ENCODE measurements at regions not wholly inside any gene's neighbourhood (a gene's known extent, or its start where the extent isn't known, plus 50 kb on each side); places are given as distances from the start of the nearest gene placed in this dataset.

- Mint-ChIP-seq H3K4me1 (ENCODE audit: insufficient read depth, unreplicated experiment) (no peaks in the 10 kb centered on the region), H3K36me3 (ENCODE audit: insufficient read depth, unreplicated experiment) (no peaks in the 10 kb centered on the region), H3K9me3 (ENCODE audit: unreplicated experiment) (no peaks in the 10 kb centered on the region), H3K27ac (ENCODE audit: low read depth, unreplicated experiment) (no peak overlapping the region), H3K4me3 (ENCODE audit: unreplicated experiment) (no peak overlapping the region), H3K27me3 (ENCODE audit: insufficient read depth, unreplicated experiment) (no peaks in the 10 kb centered on the region)
- ChIA-PET CTCF (interaction anchor here (1.2 kb wide), 1 partner anchor 30 kb away, joined by 5 read pairs; no protein-coding TSS in a partner anchor), POLR2A (no interaction called here)
- DNase-seq (ENCODE audit: unreplicated experiment): no peak
- TF ChIP-seq, protein P1, sequence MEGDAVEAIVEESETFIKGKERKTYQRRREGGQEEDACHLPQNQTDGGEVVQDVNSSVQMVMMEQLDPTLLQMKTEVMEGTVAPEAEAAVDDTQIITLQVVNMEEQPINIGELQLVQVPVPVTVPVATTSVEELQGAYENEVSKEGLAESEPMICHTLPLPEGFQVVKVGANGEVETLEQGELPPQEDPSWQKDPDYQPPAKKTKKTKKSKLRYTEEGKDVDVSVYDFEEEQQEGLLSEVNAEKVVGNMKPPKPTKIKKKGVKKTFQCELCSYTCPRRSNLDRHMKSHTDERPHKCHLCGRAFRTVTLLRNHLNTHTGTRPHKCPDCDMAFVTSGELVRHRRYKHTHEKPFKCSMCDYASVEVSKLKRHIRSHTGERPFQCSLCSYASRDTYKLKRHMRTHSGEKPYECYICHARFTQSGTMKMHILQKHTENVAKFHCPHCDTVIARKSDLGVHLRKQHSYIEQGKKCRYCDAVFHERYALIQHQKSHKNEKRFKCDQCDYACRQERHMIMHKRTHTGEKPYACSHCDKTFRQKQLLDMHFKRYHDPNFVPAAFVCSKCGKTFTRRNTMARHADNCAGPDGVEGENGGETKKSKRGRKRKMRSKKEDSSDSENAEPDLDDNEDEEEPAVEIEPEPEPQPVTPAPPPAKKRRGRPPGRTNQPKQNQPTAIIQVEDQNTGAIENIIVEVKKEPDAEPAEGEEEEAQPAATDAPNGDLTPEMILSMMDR (IDR thresholded peaks at IDR 0.05; ENCODE audit: unreplicated experiment): no peak
- no TSS peak for BruUV-seq (replicated peaks)
- intact Hi-C loops (cut with micrococcal nuclease): no loop called here
Observed at GRCh38 chr17:68169840-68170239, 78.0 kb upstream of the AMZ2 start.

- intact Hi-C loops (cut with micrococcal nuclease): no loop called here
- no peaks in the 10 kb centered on the region for H3K4me1 Mint-ChIP-seq (ENCODE audit: insufficient read depth, unreplicated experiment)
- no peaks in the 10 kb centered on the region for H3K27me3 Mint-ChIP-seq (ENCODE audit: insufficient read depth, unreplicated experiment)
- TF ChIP-seq, protein P1 (IDR thresholded peaks at IDR 0.05; ENCODE audit: unreplicated experiment): no peak
- no TSS peak for BruUV-seq (replicated peaks)
- no peaks in the 10 kb centered on the region for H3K36me3 Mint-ChIP-seq (ENCODE audit: insufficient read depth, unreplicated experiment)
- no peak for DNase-seq (ENCODE audit: unreplicated experiment)
- H3K27ac Mint-ChIP-seq (ENCODE audit: low read depth, unreplicated experiment): no peak overlapping the region
- H3K4me3 Mint-ChIP-seq (ENCODE audit: unreplicated experiment): no peak overlapping the region
- no peaks in the 10 kb centered on the region for H3K9me3 Mint-ChIP-seq (ENCODE audit: unreplicated experiment)
- ChIA-PET POLR2A (no interaction called here), CTCF (interaction anchor here (0.7 to 1.2 kb wide), 3 partner anchors 18 to 151 kb away, joined by 3 to 5 read pairs (median 4); no protein-coding TSS in a partner anchor)
Observed at GRCh38 chr17:68170246-68170645, 77.6 kb upstream of the AMZ2 start.

GRCh38 chr17:68172461-68172954, 75.3 kb upstream of the AMZ2 start:
- no peak overlapping the region for H3K27ac Mint-ChIP-seq (ENCODE audit: low read depth, unreplicated experiment)
- CTCF ChIA-PET: interaction anchor here (0.6 to 3.3 kb wide), 29 partner anchors 9 to 1466 kb away, joined by 3 to 40 read pairs (median 4); partner anchors contain the start of gene WIPI1
- H3K4me1 Mint-ChIP-seq (ENCODE audit: insufficient read depth, unreplicated experiment): no peaks in the 10 kb centered on the region
- POLR2A ChIA-PET: interaction anchor here (0.6 to 0.7 kb wide), 2 partner anchors 10 to 273 kb away, joined by 3 to 4 read pairs; no protein-coding TSS in a partner anchor
- intact Hi-C loops (cut with micrococcal nuclease): loop anchor here (1.0 kb wide), 4 partner anchors 28 to 587 kb away; no protein-coding TSS in a partner anchor
- H3K9me3 Mint-ChIP-seq (ENCODE audit: unreplicated experiment): no peaks in the 10 kb centered on the region
- no peaks in the 10 kb centered on the region for H3K36me3 Mint-ChIP-seq (ENCODE audit: insufficient read depth, unreplicated experiment)
- peak; percentile 67 for DNase-seq (ENCODE audit: unreplicated experiment)
- H3K4me3 Mint-ChIP-seq (ENCODE audit: unreplicated experiment): no peak overlapping the region
- no TSS peak for BruUV-seq (replicated peaks)
- no peaks in the 10 kb centered on the region for H3K27me3 Mint-ChIP-seq (ENCODE audit: insufficient read depth, unreplicated experiment)
- TF ChIP-seq, protein P1 (IDR thresholded peaks at IDR 0.05; ENCODE audit: unreplicated experiment): peak; percentile 98

GRCh38 chr17:68175416-68175815, 72.4 kb upstream of the AMZ2 start:
- no peak overlapping the region for H3K4me3 Mint-ChIP-seq (ENCODE audit: unreplicated experiment)
- TF ChIP-seq, protein P1 (IDR thresholded peaks at IDR 0.05; ENCODE audit: unreplicated experiment): no peak
- intact Hi-C loops (cut with micrococcal nuclease): no loop called here
- no peaks in the 10 kb centered on the region for H3K27me3 Mint-ChIP-seq (ENCODE audit: insufficient read depth, unreplicated experiment)
- no peaks in the 10 kb centered on the region for H3K4me1 Mint-ChIP-seq (ENCODE audit: insufficient read depth, unreplicated experiment)
- DNase-seq (ENCODE audit: unreplicated experiment): no peak
- no peak overlapping the region for H3K27ac Mint-ChIP-seq (ENCODE audit: low read depth, unreplicated experiment)
- H3K36me3 Mint-ChIP-seq (ENCODE audit: insufficient read depth, unreplicated experiment): no peaks in the 10 kb centered on the region
- no peaks in the 10 kb centered on the region for H3K9me3 Mint-ChIP-seq (ENCODE audit: unreplicated experiment)
- ChIA-PET POLR2A (no interaction called here), CTCF (interaction anchor here (0.6 to 1.2 kb wide), 2 partner anchors 25 to 294 kb away, joined by 3 read pairs; no protein-coding TSS in a partner anchor)
- no TSS peak for BruUV-seq (replicated peaks)

Data from MCF 10A (cell line).